GM18909 (cell line): ENCODE measurements at regions not wholly inside any gene's neighbourhood (a gene's known extent, or its start where the extent isn't known, plus 50 kb on each side); places are given as distances from the start of the nearest gene placed in this dataset.
"Not testable (repeated sequence)": the region's sequence is repeated elsewhere in the genome, so short reads cannot be mapped to it uniquely, and the experiment has no call there.

ENCODE experiments used
- ATAC-seq: cut with Tn5 transposase; IDR thresholded peaks from one replicate; pipeline ENCODE4 v1.9.1; 2021; ENCODE audit warnings: mild to moderate bottlenecking; ENCODE audit not compliant: unreplicated experiment, poor library complexity

- no peak for ATAC-seq
Observed at GRCh38 chr5:159673538-159673937, 242.7 kb upstream of the ADRA1B start.

DNA sequence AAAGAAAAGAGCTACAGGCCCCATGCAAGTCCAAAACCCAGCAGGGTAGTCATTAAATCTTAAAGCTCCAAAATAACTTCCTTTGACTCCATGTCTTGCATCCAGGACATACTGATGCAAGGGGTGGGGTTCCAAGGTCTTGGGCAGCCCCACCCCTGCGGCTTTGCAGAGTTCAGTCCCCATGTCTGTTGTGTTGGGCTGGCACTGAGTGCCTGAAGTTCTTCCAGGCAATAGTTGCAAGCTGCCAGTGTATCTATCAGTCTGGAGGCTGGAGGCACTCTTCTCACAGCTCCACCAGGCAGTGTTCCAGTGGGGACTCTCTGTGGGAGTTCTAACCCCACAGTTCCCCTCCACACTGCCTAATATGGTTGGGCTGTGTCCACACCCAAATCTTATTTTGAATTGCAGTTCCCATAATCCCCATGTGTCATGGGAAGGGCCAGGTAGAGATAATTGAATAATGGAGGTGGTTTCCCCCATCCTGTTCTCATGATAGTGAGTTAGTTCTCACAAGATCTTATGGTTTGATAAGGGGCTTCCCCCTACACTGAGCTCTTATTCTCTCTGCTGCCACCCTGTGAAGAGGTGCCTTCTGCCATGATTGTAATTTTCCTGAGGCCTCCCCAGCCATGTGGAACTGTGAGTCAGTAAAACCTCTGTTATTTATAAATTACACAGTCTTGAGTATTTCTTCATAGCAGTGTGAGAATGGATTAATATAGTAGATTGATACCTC, 237.5 kb upstream of the ADRA1B start:
- ATAC-seq: no peak

DNA sequence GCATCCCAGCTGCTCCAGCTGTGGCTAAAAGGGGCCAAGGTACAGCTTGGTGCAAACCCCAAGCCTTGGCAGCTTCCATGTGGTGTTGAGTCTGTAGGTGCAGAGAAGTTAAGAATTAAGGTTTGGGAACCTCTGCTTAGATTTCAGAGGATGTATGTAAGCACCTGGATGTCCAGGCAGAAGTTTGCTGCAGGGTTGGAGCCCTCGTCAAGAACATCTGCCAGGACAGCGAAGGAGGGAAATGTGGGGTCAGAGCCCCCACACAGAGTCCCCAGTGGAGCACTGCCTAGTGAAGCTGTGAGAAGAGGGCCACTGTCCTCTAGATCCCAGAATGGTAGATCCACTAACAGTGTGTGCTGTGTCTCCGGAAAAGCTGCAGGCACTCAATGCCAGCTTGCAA, 236.2 kb upstream of the ADRA1B start:
- ATAC-seq: no peak

DNA sequence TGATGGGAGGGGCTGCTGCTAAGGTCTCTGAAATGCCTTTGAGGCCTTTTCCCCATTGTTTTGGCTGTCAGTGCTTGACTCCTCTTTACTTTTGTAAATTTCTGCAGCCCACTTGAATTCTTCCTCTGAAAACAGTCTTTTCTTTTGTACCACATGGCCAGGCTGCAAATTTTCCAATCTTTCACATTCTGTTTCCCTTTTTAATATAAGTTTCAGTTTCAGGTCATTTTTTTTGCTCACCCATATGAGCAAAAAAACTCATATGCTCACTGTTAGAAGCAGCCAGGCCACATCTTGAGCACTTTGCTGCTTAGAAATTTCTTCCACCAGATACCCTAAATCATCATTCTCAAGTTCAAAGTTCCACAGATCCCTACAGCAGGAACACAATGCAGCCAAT, 234.6 kb upstream of the ADRA1B start:
- ATAC-seq: no peak

- no peak for ATAC-seq
Observed at GRCh38 chr5:159682623-159683022, 233.7 kb upstream of the ADRA1B start.

GRCh38 chr5:159687892-159688291, 228.4 kb upstream of the ADRA1B start:
- ATAC-seq: not testable (repeated sequence)

DNA sequence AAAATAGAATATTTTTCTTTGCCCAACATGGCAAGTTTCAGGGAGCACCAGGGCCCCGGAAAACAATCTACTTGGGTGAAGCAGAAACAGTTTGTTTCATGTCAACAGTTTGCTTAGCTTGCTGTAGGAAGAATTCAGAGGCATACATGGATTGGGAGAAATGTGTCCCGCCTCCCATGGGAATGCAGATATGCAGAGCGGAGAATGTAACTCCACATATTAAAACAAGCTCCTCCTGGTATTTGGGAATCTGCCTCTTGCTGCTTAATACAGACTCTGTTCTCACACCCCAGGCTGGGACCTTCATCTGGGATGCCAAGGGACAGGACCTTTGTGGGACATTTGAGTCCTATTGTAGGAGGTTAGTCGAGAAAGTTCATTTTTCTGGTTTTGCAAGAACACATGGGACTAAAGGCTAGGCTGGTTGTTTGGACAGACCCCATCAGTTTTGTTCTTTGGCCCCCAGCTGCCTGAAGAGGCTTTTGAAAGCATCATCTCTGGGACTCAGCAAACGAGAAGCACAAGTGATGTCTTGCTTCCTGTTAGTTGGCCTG, 220.5 kb upstream of the ADRA1B start:
- ATAC-seq: no peak

DNA sequence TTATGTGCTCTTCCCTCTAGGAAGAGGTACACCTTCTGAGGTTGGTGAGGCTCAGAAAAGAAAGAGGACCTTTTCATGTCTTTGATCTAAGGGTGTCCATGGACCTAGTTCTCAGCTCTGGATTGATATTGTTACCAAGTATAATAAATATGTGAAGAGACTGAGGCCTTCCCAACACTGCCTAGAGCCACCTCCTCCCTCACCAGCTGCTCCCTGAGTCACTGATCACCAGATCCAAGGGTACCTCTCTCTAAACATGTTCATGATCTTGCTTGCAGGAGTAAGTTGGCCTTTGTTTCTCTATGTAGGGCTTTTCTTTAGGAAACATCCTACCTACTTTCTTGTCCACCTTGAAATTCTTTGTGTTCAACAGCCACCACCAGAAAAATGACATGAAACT, 218.8 kb upstream of the ADRA1B start:
- no peak for ATAC-seq

GRCh38 chr5:159698322-159698721, 218.0 kb upstream of the ADRA1B start:
- no peak for ATAC-seq

- no peak for ATAC-seq
Observed at GRCh38 chr5:159700016-159700415, 216.3 kb upstream of the ADRA1B start.

- ATAC-seq: no peak
Observed at GRCh38 chr5:159702301-159702700, 214.0 kb upstream of the ADRA1B start.

- ATAC-seq: no peak
Observed at GRCh38 chr5:159702826-159703225, 213.5 kb upstream of the ADRA1B start.

- ATAC-seq: no peak
Observed at GRCh38 chr5:159704160-159704559, 212.1 kb upstream of the ADRA1B start.

- ATAC-seq: no peak
Observed at GRCh38 chr5:159705948-159706347, 210.3 kb upstream of the ADRA1B start.

- ATAC-seq: no peak
Observed at GRCh38 chr5:159708090-159708489, 208.2 kb upstream of the ADRA1B start.

- ATAC-seq: no peak
Observed at GRCh38 chr5:159712672-159713071, 203.6 kb upstream of the ADRA1B start.

DNA sequence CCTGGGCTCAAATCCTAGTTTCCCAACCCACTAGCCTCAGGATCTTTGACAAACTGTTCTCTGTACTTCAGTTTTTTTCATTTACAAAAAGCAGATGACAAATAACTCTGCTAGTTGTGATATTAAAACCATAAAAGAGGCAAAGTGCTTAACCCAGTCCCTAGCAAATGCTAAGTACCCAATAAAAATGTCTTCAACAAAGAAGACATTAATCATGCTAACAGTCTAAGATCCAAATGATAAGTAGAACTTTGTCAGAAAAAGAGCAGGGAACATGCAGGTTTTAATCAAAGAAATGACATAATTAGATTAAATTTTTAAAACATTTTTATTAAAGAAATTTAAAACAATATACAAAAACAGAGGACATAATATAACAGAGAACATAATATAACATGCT, 203.0 kb upstream of the ADRA1B start:
- ATAC-seq: no peak

- no peak for ATAC-seq
Observed at GRCh38 chr5:159713773-159714172, 202.5 kb upstream of the ADRA1B start.

- ATAC-seq: no peak
Observed at GRCh38 chr5:159725475-159725874, 190.8 kb upstream of the ADRA1B start.

- ATAC-seq: no peak
Observed at GRCh38 chr5:159727167-159727566, 189.1 kb upstream of the ADRA1B start.

- no peak for ATAC-seq
Observed at GRCh38 chr5:159730285-159730684, 186.0 kb upstream of the ADRA1B start.

DNA sequence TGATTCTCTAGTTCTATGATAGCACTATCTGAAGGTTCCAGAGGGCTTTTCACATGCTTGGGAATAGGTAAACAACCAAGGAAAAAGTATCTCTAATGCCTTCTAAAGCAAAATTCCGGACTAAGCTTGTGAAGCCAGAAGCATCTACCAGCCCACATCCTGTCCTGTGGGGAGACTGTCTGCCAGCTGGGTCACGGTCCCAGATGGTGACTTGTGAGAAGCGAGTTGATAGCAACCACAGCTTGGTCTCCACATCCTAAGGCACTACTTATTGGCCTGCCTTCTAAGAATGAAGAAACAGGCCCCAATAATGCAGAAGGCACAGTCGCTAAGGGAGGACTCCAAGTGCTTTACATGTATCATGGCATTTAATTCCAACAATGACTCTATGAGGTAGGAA, 184.1 kb upstream of the ADRA1B start:
- peak; percentile 68 for ATAC-seq
